ENCODE measurements at regions not wholly inside any gene's neighbourhood (a gene's known extent, or its start where the extent isn't known, plus 50 kb on each side); places are given as distances from the start of the nearest gene placed in this dataset.

GRCh38 chrX:65879977-65880799, 159.7 kb downstream of the VSIG4 start:
- TF ChIP-seq, protein P1, sequence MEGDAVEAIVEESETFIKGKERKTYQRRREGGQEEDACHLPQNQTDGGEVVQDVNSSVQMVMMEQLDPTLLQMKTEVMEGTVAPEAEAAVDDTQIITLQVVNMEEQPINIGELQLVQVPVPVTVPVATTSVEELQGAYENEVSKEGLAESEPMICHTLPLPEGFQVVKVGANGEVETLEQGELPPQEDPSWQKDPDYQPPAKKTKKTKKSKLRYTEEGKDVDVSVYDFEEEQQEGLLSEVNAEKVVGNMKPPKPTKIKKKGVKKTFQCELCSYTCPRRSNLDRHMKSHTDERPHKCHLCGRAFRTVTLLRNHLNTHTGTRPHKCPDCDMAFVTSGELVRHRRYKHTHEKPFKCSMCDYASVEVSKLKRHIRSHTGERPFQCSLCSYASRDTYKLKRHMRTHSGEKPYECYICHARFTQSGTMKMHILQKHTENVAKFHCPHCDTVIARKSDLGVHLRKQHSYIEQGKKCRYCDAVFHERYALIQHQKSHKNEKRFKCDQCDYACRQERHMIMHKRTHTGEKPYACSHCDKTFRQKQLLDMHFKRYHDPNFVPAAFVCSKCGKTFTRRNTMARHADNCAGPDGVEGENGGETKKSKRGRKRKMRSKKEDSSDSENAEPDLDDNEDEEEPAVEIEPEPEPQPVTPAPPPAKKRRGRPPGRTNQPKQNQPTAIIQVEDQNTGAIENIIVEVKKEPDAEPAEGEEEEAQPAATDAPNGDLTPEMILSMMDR (conservative IDR thresholded peaks at IDR 0.05): no peak
- no peak for TF ChIP-seq EZH2 (IDR thresholded peaks at IDR 0.05; ENCODE audit: low read depth)

Measured in PC-9 (cell line).